ENCODE measurements at regions not wholly inside any gene's neighbourhood (a gene's known extent, or its start where the extent isn't known, plus 50 kb on each side); places are given as distances from the start of the nearest gene placed in this dataset.

GRCh38 chr12:4045786-4046494 lies 172.7 kb upstream of the PARP11 start:
- DNase-seq = no peak

- DNase-seq = no peak
Measured at GRCh38 chr12:4044736-4045730, 171.8 kb upstream of the PARP11 start.

- no peak for DNase-seq
Measured at GRCh38 chr12:4044101-4044500, 170.9 kb upstream of the PARP11 start.

- no peak for DNase-seq
Measured at GRCh38 chr12:4041187-4041885, 168.1 kb upstream of the PARP11 start.

GRCh38 chr12:4039931-4040330 lies 166.7 kb upstream of the PARP11 start:
- no peak for DNase-seq

- peak in 1 of 3 experiments; percentile 37 for DNase-seq
Measured at GRCh38 chr12:4037747-4038312, 164.6 kb upstream of the PARP11 start.

- no peak for DNase-seq
Measured at GRCh38 chr12:4036671-4037271, 163.6 kb upstream of the PARP11 start.

GRCh38 chr12:4034921-4035320 lies 161.7 kb upstream of the PARP11 start:
- DNase-seq = no peak

- DNase-seq = no peak
Measured at GRCh38 chr12:4032924-4033615, 159.9 kb upstream of the PARP11 start.

- DNase-seq = no peak
Measured at GRCh38 chr12:4031703-4032291, 158.6 kb upstream of the PARP11 start.

- DNase-seq = no peak
Measured at GRCh38 chr12:4030929-4031702, 157.9 kb upstream of the PARP11 start.

GRCh38 chr12:4027412-4027811 lies 154.2 kb upstream of the PARP11 start:
- no peak for DNase-seq

- DNase-seq = no peak
Measured at GRCh38 chr12:4026517-4026916, 153.3 kb upstream of the PARP11 start.

GRCh38 chr12:4026020-4026358 lies 152.8 kb upstream of the PARP11 start:
- no peak for DNase-seq

- DNase-seq = no peak
Measured at GRCh38 chr12:4025181-4026019, 152.2 kb upstream of the PARP11 start.

- DNase-seq = no peak
Measured at GRCh38 chr12:4024701-4025100, 151.5 kb upstream of the PARP11 start.

GRCh38 chr12:4015225-4016091 lies 142.3 kb upstream of the PARP11 start:
- DNase-seq = no peak

- DNase-seq = no peak
Measured at GRCh38 chr12:4014858-4015224, 141.6 kb upstream of the PARP11 start.

- no peak for DNase-seq
Measured at GRCh38 chr12:4014444-4014843, 141.2 kb upstream of the PARP11 start.

Data from NCI-H1417 (cell line).